ENCODE measurements at regions not wholly inside any gene's neighbourhood (a gene's known extent, or its start where the extent isn't known, plus 50 kb on each side); places are given as distances from the start of the nearest gene placed in this dataset.

DNA sequence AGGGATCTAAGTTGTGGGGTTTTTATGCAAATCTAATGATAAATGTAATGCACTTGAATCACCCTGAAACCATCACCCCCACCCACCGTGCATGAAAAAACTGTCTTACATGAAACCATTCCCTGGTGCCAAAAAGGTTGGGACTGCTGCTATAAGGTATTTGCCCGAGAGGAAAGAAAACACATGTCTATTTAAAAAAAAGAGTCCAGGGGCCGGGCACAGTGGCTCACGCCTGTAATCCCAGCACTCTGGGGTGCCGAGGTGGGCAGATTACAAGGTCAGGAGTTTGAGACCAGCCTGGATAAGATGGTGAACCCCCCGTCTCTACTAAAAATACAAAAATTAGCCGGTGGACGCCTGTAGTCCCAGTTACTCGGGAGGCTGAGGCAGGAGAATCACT, 1372.8 kb upstream of the CDH2 start:
- TF ChIP-seq, protein P1, sequence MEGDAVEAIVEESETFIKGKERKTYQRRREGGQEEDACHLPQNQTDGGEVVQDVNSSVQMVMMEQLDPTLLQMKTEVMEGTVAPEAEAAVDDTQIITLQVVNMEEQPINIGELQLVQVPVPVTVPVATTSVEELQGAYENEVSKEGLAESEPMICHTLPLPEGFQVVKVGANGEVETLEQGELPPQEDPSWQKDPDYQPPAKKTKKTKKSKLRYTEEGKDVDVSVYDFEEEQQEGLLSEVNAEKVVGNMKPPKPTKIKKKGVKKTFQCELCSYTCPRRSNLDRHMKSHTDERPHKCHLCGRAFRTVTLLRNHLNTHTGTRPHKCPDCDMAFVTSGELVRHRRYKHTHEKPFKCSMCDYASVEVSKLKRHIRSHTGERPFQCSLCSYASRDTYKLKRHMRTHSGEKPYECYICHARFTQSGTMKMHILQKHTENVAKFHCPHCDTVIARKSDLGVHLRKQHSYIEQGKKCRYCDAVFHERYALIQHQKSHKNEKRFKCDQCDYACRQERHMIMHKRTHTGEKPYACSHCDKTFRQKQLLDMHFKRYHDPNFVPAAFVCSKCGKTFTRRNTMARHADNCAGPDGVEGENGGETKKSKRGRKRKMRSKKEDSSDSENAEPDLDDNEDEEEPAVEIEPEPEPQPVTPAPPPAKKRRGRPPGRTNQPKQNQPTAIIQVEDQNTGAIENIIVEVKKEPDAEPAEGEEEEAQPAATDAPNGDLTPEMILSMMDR (tag by site-specific recombination; IDR thresholded peaks at IDR 0.05), result no peak
- TF ChIP-seq, protein P2, sequence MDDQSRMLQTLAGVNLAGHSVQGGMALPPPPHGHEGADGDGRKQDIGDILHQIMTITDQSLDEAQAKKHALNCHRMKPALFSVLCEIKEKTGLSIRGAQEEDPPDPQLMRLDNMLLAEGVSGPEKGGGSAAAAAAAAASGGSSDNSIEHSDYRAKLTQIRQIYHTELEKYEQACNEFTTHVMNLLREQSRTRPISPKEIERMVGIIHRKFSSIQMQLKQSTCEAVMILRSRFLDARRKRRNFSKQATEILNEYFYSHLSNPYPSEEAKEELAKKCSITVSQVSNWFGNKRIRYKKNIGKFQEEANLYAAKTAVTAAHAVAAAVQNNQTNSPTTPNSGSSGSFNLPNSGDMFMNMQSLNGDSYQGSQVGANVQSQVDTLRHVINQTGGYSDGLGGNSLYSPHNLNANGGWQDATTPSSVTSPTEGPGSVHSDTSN (CRISPR knock-in tag; IDR thresholded peaks at IDR 0.05), result no peak
- TF ChIP-seq, protein P3, sequence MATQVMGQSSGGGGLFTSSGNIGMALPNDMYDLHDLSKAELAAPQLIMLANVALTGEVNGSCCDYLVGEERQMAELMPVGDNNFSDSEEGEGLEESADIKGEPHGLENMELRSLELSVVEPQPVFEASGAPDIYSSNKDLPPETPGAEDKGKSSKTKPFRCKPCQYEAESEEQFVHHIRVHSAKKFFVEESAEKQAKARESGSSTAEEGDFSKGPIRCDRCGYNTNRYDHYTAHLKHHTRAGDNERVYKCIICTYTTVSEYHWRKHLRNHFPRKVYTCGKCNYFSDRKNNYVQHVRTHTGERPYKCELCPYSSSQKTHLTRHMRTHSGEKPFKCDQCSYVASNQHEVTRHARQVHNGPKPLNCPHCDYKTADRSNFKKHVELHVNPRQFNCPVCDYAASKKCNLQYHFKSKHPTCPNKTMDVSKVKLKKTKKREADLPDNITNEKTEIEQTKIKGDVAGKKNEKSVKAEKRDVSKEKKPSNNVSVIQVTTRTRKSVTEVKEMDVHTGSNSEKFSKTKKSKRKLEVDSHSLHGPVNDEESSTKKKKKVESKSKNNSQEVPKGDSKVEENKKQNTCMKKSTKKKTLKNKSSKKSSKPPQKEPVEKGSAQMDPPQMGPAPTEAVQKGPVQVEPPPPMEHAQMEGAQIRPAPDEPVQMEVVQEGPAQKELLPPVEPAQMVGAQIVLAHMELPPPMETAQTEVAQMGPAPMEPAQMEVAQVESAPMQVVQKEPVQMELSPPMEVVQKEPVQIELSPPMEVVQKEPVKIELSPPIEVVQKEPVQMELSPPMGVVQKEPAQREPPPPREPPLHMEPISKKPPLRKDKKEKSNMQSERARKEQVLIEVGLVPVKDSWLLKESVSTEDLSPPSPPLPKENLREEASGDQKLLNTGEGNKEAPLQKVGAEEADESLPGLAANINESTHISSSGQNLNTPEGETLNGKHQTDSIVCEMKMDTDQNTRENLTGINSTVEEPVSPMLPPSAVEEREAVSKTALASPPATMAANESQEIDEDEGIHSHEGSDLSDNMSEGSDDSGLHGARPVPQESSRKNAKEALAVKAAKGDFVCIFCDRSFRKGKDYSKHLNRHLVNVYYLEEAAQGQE (tag by site-specific recombination; IDR thresholded peaks at IDR 0.05), result no peak
- TF ChIP-seq ZNF132 (tag by site-specific recombination; IDR thresholded peaks at IDR 0.05; ENCODE audit: borderline replicate concordance) (no peak), ZNF677 (tag by site-specific recombination; IDR thresholded peaks at IDR 0.05) (no peak), SP2 (tag by site-specific recombination; IDR thresholded peaks at IDR 0.05) (no peak), ZNF707 (tag by site-specific recombination; IDR thresholded peaks at IDR 0.05) (no peak), ZNF701 (tag by site-specific recombination; IDR thresholded peaks at IDR 0.05) (no peak), ZNF221 (tag by site-specific recombination; IDR thresholded peaks at IDR 0.05; ENCODE audit: borderline replicate concordance) (no peak), ZEB2 (tag by site-specific recombination; IDR thresholded peaks at IDR 0.05) (no peak)
- TF ChIP-seq, protein P4, sequence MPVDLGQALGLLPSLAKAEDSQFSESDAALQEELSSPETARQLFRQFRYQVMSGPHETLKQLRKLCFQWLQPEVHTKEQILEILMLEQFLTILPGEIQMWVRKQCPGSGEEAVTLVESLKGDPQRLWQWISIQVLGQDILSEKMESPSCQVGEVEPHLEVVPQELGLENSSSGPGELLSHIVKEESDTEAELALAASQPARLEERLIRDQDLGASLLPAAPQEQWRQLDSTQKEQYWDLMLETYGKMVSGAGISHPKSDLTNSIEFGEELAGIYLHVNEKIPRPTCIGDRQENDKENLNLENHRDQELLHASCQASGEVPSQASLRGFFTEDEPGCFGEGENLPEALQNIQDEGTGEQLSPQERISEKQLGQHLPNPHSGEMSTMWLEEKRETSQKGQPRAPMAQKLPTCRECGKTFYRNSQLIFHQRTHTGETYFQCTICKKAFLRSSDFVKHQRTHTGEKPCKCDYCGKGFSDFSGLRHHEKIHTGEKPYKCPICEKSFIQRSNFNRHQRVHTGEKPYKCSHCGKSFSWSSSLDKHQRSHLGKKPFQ (tag by site-specific recombination; IDR thresholded peaks at IDR 0.05), result no peak
